HG02759 (cell line): ENCODE measurements at regions not wholly inside any gene's neighbourhood (a gene's known extent, or its start where the extent isn't known, plus 50 kb on each side); places are given as distances from the start of the nearest gene placed in this dataset.

Experiments
- ATAC-seq: cut with Tn5 transposase; IDR thresholded peaks from one replicate; pipeline ENCODE4 v1.9.1; 2021; ENCODE audit warnings: mild to moderate bottlenecking, moderate library complexity; ENCODE audit not compliant: unreplicated experiment

- ATAC-seq = no peak
These were observed 343.5 kb upstream of the RGS6 start for GRCh38 chr14:71588576-71589215.

DNA sequence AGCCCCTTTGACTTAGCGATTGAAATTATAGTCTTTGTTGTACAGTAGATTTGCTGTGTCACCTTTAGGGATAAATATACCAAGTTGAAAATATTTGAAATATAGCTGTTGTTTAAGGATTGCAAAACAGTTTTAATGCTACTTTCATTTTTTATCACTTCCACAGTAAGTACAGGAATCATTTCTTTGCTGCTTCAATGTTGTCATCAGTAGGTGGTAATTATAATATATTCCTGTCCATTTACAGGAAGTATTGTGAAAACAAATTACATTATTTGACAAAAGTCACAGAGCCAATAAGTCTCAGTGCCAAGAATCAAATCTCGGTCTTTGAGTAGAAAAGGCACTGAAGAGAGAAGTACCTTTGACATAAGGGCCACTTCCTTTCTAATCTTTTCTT lies 342.6 kb upstream of the RGS6 start:
- ATAC-seq = no peak

DNA sequence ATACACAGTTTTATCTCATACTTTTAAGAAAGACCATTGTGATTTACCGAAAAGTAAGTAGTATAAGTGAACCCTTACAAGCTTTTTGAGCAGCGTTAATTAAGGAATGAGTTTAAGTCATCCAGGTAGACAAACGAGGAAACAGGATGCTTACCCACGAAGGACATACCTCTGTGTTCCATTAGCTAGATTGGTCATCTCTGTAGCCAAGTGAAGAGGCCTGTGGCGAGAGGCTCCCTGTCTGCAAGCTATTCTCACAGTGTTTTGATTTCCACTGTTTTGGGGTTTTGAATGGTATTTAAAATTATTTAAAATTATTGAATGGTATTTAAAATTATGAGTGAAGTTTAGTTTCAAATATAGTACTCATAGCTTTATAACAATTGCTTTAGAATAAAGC lies 342.1 kb upstream of the RGS6 start:
- no peak for ATAC-seq

DNA sequence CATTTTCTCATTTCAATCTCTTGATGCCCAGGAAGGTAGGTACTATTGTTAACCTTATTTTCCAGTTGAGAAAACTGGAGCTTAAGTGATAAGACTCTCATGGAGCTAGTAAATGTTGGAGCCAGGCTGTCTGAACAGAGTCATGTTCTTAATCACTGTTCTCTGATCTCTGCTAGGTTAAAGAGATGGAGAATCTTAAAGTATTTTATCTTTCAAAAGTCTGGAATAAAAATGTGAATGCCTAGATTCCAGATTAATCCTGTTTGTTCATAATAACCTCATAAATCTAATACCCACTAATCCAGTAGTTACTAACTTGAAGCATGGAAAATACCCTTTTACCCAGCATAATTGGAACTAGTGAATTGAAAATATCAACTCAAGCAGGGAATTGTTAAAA lies 341.0 kb upstream of the RGS6 start:
- no peak for ATAC-seq

- no peak for ATAC-seq
These were observed 340.3 kb upstream of the RGS6 start for GRCh38 chr14:71591929-71592328.

- ATAC-seq = no peak
These were observed 339.9 kb upstream of the RGS6 start for GRCh38 chr14:71592361-71592760.

GRCh38 chr14:71593966-71594365 lies 338.3 kb upstream of the RGS6 start:
- no peak for ATAC-seq

- no peak for ATAC-seq
These were observed 337.4 kb upstream of the RGS6 start for GRCh38 chr14:71594821-71595220.

GRCh38 chr14:71595441-71595840 lies 336.8 kb upstream of the RGS6 start:
- no peak for ATAC-seq

- ATAC-seq = peak; percentile 18
These were observed 334.8 kb upstream of the RGS6 start for GRCh38 chr14:71597287-71597920.

DNA sequence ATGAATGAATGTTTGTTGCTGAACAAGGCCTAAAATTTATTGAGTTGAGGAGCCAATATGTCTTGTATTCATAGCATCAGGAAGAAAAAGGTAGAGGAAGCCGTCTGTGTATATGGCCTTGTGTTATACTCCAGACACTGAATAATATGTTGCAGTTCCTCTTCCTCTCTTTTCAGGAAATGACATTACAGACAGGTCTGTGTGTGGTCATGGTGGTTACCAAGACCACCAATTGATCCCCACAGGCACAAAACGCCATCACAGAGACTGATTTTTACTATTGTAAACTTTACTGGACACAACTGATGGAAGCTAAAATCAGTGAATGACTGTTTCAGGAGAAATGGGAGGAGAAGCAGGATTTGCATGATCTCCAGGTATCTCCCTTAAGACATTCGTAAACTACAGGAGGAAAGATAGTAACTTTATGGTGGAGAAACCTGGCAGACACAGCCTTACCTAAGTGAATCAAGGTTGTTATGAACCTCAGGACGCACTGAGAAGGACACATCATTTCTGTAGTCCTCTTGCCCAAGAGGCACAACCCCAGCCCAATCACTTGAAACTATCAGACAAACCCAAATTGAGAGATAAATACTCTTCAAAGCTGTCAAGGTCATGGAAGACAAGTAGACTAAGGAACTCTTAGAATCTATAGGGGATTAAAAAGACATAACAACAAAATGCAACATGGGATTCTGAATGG lies 334.1 kb upstream of the RGS6 start:
- peak; percentile 84 for ATAC-seq

DNA sequence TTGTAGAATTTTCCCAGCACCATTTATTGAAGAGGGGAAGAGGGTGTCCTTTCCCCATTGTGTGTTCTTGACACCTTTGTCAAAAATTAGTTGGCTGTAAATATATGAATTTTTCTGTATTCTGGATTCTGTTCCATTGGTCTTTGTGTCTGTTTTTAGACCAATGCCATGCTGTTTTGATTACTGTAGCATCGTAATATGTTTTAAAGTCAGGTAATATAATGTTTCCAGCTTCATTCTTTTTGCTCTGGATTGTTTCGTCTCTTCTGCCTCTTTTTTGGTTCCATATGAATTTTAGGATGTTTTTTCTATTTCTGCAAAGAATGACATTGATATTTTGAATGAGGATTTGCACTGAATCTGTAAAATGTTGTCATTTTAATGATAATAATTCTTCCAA lies 331.9 kb upstream of the RGS6 start:
- no peak for ATAC-seq

- ATAC-seq = no peak
These were observed 329.7 kb upstream of the RGS6 start for GRCh38 chr14:71602524-71602923.

DNA sequence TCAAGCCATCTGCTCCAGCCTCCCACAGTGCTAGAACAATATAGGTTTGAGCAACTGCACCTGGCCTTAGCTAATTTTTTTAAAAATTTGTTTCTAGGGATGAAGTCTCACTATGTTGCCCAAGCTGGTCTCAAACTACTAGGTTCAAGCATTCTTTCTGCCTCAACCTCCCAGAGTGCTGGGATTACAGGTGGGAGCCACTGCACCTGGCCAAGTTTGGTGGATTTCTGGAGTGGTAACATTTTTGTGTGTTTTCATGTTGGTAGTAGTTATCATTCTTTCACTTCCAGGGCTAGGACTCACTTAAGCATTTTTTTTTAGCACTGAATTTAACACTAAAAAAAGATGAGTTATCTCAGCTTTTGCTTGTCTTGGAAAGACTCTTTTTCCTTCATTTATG lies 328.0 kb upstream of the RGS6 start:
- no peak for ATAC-seq

- no peak for ATAC-seq
These were observed 326.2 kb upstream of the RGS6 start for GRCh38 chr14:71606064-71606463.

DNA sequence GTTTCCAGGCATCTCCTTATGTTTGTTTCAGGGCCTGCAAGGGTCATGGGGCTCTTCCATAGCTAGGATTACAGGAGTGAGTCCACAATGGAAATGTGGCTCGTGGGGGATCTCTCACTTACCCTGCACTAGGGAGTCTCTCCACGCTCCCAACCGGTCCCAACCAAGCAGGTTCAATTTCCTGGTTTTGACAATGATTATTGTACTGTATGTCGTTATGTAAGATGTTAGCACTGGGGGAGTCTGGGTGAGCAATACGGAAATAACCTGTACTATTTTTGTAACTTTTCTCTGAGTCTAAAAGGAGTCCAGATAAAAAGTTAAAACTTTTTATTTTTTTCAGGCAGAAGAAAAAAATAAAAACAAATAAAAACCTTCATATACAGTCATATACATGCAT lies 325.7 kb upstream of the RGS6 start:
- no peak for ATAC-seq

DNA sequence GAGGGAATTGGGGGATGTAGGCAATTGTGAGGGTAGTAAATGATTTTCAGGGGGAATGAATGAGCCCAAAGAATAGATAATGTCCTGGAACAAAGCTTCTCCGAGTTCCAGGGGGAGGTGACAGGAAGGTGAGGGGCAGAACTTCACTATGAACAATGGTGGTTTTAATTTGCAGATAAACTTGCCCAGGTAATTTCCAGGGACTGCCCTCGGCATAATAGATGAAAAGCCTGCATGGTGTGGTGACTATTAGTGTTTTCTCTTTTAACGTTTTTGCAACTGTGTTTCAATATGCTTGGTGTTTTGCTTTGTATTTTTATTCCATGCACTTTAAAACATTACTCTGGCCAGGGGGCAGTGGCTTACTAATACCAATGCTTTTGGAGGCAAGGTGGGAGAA lies 325.2 kb upstream of the RGS6 start:
- peak; percentile 40 for ATAC-seq

- ATAC-seq = no peak
These were observed 322.1 kb upstream of the RGS6 start for GRCh38 chr14:71610149-71610548.

- ATAC-seq = no peak
These were observed 321.4 kb upstream of the RGS6 start for GRCh38 chr14:71610797-71611196.

GRCh38 chr14:71613168-71613567 lies 319.1 kb upstream of the RGS6 start:
- ATAC-seq = no peak

- no peak for ATAC-seq
These were observed 316.2 kb upstream of the RGS6 start for GRCh38 chr14:71616013-71616412.

- ATAC-seq = no peak
These were observed 314.2 kb upstream of the RGS6 start for GRCh38 chr14:71618047-71618446.
